GM19395 (cell line): ENCODE measurements at regions not wholly inside any gene's neighbourhood (a gene's known extent, or its start where the extent isn't known, plus 50 kb on each side); places are given as distances from the start of the nearest gene placed in this dataset.

Experiments
- ATAC-seq: cut with Tn5 transposase; IDR thresholded peaks from one replicate; pipeline ENCODE4 v1.9.1; 2021; ENCODE audit warnings: mild to moderate bottlenecking, moderate library complexity; ENCODE audit not compliant: unreplicated experiment

DNA sequence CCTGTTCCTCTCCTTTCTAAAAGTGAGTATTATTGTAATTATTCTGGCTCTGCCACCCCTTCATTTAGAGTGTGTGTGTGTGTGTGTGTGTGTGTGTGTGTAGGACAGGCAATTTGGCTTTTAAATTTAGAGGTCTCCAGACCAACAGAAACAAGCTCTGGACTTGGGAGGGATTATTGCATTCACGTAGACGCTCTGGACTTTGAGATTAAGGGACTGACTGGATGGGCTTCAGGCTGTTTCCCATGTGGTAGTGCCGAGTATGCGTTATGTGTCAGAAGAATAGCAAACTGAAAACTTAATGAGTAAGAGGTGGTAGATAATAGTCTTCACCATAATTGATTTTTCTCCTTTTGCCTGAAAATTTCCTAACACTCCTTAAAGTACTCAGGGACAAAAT is 281.9 kb downstream of the USP25 start:
- no peak for ATAC-seq

DNA sequence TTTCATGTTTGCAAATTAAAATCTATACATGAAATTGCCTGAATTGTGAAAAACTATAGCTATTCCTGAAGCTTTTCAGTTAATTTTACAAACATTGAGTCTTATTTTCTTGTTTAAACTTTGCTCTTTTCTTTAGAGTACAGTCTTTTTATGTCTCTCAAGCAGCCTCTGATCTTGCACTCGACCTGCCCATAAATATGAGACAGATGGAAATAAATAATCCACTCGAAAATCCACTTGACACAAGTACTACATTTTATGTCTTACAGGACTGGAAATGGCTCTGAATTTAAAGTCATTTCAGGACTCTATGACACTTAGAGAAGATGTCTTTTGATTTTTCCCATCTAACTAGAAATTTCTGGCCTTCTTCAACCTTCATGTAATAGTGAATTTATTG is 283.8 kb downstream of the USP25 start:
- no peak for ATAC-seq

DNA sequence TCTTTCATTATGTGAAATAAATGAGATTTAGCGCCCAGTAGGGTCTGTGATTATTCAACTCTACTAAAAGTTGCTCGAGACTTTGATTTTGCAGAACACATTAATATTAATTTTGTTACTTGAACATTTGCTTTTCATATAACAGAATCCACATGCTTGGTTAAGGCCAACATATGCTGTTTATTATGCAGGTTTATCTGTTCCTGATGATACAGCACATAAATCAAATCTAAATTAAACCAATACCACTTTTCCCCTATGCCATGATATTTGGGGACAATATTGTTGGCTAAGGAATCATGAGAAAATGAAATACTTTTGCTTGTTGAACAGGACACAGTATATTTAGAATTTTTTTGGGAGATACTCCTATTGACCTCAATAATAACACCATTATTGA is 291.1 kb downstream of the USP25 start:
- ATAC-seq, result no peak

DNA sequence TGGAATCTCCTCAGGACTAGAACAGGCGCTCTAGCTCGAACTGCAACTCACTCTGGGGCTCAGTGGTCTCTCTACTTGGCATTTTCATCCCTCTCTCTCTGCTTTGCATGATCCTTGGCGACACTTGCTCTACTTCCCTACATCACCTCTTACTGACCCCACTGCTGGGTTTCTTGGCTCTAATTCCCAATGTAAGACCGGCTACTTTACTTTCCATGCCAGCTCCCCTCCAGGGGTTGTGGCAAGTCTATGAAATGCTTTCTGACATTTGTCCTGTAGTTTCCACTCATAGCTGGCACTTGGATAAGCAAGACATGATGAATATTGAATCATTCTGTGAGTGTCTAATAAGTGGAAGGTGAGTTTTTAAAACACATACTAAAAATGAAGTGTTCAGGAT is 292.3 kb downstream of the USP25 start:
- no peak for ATAC-seq

DNA sequence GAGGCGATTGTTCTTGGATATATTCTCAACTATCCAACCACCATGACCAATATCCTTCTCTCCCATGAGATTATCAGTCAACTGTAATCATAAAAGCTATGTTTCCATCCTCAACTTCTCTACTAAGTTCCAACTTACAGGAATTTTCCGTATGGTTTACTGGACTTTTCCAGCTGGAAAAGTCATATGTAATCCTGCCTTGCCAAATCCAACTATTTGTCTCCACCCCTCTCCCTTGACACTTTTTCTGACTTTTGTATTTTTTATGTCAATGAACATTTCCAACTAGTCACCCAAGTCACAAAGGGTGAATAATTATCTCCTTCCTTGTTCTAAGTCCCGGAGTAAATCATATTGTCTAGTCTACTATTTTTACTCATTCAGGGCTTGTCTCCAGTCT is 293.1 kb downstream of the USP25 start:
- ATAC-seq, result no peak

DNA sequence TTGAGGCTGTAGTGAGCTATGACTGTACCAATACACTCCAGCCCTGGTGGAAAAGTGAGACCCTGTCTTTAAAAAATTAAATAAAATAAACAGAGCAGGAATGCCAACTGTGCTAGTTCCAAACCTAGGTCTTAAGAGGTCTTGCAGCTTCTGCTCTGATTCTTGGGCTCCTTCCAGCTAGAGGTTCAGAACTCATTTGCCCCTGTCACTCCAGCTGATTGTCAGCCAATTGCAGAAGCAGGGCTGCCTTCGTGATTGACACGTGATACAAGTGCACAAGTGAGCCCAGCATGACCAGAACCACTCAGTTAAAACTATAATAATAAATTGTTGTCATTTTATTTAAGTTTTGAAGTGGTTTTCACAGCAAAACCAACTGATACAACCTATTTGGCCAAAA is 298.4 kb downstream of the USP25 start:
- no peak for ATAC-seq

DNA sequence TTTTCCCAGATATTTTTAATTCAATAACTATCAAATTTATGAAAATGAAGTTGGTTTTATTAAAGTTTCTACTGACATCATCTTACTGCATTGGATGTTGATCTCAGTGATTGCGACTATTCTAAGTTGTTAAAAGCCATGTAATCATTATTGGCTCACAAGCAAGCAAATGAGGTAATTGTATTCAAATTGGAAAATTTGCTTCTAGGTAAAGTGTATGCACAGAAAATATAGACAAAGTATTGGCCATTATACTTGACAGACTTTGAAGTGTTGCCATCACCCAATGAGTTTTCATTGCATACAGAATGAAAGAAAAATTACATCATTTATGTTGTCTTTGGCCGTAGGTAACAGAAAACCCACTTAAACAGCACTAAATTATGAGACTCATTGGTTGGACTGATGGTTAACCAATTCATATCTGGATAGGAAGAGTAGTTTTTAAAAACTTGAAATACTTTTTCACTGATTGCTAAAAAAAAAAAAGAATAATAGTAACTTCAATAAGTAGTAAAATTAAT is 299.2 kb downstream of the USP25 start:
- no peak for ATAC-seq

DNA sequence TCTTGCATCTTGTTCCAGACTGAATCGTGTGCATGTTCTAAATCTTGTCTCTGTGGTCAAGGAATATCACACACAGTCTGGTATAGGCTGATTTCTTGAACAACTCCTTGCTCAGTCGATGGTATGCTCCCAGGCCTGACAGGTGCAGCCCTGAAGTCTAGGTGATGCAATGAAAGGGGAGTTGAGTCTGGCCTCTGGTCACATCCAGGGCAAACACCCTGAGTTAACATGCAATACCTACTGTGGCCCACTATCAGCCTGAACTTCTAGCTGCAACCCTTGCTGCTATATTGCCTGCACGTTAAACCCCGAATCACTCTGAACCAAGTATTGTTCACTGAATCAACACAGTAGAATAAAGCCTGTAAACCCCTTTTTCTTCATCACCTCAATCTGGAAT is 303.4 kb downstream of the USP25 start:
- ATAC-seq, result no peak

DNA sequence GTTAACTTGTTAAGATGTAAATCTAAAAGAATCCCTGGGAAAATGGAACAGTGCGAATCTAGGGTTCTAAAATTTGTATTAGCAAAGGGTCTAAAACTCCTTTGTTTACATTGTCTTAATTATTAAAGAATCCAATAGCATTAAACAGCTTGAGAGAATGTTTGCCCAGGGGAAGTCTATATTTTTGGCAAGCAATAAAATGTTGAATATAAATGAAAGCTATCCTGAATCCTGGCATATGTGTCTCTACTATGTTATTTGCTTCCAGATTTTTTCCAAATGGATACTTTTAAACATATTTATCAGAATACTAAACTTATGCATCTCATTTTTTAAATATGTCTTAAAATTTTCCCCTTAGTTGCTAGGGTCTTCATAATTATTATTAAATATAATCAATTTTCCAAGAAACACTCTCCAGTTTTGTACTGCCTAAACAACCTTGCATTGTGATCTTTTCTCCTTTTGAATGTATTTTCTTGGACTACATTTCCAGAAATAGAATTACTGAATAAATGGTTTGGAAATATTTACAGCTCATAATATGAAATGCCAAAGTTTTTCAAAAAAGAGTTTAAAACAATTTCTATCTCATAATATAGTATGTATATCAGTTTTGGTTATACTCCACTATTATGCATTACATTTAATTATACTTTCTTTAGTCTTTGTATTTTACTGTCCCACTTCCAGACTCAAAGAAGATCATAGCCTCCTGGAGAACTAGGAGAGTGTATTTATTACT is 304.8 kb downstream of the USP25 start:
- ATAC-seq, result no peak

DNA sequence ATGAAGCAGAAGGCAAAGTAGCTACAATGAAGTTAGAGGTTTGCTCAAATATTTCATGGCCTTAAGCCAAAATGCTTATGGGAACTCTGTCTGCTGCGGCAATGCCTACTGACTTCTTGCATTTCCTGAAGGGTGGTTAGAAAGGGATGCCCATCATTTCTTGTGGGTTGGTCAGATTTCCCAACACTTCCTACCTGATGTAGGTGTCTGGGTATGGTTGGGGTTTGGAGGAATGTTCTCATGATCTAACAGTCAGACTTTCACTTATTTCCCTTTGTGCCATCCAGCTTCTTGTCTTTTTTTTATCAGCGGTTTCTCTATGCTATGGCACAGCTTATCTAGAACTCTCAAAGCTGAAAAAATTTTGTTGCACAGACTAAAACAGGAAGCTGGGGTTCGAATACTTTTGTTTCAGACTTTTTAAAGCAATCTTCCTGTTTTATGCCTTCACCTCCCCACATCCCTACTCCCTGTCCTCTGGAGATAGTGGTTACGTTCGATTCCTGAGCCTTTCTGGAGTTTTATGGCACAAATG is 307.7 kb downstream of the USP25 start:
- ATAC-seq, result no peak

DNA sequence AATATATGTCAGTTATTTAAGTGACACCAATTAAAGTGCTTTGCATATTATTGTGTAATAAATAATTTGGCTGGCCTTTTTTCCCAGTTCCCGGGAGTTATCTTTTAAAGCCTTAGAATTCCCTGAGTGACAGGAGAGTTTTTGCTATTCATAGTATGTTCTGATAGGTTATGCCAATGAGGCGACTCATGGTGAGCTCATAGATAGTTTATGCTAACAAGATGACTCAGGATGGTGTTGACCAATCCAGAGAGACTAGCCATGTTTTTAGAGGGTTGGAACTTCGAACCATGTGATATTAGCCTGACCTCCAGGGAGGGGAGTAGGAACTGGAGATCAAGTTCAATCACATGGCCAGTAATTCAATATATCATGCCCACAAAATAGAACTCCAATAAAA is 310.8 kb downstream of the USP25 start:
- ATAC-seq, result no peak

DNA sequence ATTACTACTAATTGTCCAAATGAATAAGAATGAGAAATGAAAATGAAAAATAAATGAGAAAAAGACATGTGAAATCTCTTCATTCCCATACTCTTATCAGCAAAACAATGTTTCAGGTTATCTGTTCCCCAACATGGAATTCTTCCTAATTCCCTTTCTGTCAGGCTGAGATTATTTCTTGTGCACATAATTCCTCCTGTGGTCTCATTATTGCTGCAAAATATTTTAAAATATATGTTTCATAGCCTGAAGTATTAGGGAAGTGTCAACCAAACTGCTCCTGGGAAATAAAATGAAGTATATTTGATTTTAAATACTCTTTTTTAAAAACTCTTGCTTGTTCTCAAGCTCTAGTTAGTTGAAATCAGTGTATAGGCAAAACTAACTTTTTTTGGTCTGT is 314.9 kb downstream of the USP25 start:
- no peak for ATAC-seq

DNA sequence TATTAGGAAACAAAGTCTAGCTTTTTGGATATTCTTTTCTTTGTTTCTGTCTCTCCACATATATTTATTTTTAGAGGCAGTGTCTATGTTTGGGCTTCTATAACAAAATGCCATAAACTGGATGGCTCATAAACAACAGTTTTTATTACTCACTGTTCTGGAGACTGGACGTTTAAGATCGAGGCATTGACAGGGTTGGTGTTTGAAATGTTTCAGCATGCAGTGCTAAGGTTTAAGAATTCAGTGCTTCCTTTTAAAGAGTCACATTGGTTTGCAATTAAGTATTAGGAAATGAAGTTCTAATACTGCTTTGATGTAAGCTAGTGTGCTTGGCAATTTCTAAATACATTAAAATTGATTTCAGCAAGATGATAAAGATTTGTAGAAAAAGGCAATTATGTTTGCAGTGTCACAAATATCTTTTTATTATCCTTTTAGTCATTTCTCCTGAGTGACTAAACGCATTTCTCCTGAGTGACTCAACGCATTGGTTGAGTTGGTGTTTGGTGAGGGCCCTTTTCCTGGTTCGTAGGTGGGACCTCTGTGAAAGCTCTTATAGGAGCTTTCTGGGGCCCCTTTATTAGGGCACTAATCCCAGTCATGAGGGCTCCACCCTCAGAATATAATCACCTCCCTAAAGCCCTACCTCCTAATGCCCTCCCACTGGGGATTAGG is 317.0 kb downstream of the USP25 start:
- no peak for ATAC-seq

DNA sequence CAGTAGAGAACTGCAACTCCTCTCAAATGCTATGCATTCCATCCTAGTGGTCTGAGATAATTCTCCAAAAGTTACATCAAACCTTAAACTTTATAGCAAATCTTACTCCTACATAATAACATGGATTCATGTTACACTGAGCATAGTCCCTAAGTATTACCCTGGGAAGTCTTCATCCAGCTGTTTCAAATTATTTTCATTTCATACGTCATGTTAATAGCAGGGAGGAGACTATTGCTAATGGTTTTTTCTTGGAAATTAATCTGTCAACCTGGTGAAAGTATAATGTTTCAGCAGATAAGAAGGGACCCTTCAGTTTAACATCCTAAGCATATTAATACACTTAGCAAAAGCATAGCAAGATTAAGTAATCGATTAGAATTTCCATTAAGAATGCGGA is 318.1 kb downstream of the USP25 start:
- ATAC-seq, result no peak

DNA sequence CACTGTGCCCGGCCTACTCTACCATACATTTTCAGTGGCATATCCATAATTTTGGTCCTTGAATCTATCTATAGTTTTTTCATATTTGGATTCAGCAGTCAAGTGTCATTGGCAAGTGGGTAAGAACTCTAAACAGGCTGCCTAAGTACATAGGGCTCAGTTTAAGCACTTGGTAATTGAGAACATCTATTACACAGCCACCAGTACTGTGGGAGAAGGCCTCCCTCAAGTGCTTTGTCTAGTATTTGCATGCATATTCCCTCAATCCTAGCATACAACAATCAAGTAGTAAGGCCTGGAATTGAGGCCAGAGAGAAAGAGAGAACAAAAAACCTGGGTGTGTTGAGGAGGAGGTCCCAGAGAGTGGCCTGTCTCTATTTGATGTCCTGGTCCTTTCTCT is 325.2 kb downstream of the USP25 start:
- no peak for ATAC-seq

DNA sequence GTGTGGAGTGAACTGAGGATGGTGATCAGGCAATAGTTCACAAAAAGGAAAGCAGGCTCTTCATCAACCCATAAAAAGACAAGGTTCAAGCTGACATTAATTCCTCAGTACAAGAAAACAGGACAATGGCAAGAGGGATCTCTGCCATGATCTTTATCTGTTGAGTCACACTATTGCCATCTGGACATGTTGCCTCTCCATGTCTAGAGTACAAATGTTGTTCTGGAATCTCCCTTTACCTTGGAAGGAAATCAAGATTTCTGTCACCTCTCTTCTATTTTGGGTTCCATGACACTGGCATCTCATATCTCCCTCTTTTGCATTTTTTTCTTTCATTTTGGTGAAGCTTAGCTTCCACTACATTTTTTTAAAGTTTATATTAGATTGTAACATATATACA is 329.1 kb downstream of the USP25 start:
- no peak for ATAC-seq

DNA sequence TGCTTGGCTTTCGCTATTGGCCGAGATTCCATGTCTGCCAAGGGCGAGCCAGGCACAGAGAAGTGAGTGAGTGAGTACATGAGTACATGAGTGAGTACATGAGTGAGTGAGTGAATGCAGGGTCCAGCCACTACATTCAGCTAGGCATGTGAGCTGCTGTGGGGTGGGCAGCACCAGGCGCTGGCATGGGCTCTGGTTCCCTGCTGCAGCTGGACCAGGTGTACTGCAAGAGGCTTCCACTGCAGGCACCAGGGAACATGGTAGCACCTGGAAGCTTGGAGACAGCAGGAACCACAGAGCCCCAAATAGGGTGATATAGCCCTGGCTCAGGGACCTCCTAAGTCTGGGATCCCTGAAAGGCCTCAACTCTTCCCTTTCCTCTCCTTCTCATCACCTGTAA is 330.2 kb downstream of the USP25 start:
- ATAC-seq, result no peak

DNA sequence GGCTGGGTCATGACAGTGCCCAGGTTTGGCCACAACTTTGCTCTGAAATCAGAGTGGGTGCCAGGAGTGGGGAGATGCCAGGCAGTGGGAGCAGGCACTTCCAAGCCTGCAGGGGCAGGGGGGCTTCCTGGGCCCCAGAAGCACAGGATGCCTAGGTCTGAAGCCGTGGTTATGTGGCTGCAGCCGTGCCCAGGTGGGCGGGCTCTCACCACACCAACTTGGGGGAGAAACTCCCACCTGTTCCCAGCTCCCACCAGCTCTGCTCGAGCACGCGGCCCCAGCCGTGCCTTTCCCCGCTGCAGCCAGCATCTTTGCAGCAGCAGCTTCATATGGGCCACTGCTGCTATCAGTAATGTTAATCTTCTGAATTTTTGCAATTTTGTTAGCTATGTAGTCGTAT is 331.4 kb downstream of the USP25 start:
- no peak for ATAC-seq

DNA sequence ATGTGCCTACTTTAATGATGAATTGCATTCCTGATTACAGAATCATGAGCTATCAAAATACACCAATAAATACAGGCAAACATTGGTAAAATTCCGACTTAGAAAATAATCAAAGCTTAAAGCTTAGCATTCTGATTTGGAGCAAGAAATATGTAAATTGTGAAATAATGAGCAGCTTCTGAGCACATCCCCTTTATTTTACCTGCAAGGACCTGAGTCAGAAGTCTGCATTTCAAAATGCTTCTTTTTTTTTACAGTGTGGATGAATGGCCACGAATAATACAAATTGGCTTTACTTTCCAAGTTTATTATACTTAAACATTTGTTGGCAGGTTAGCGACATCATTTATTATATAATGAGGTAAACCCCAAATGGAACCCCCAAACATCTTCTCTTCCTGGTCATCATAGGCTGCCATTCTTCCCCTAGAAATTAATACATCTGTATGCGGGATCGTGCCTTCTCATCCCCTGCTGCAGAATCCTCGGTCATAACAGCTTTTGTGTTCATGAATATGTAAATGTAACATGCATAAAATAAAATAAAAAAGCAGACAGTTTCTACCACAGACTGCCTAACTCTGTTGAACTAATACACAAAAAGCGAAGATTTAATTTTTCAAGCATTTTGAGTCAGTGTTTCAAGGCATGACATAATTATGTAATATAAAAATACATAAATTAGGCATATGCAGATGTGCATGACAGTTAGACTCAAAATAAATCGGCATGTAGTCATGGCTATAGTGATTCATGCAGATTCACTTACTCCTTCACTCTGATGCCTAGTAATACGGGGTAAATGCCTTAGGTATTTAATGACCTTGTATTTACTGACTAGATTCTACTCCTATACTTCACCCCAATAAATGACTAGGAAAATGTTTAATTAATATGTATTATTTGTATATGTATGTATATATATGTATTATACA is 339.7 kb downstream of the USP25 start:
- no peak for ATAC-seq

DNA sequence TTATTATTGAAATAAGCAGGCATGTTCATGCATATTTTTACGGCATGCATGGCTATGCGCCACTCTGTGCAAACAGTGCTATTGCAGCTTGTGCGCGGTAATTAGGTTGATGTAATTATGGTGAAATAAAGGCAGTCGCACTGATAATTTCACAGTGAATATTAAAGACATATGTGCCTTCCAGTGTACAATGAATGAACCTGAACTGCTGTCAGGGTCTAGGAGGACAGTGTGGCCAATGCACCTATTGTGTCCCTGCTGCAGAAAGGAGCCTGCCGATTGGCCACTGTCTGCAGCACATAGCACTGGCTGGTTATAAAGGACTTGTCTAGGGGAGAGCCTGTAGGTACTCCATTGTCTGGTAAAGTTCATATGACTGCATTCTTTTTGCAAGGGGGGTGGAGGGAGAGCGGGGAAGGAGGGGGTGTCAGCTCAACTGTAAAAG is 340.4 kb downstream of the USP25 start:
- no peak for ATAC-seq

DNA sequence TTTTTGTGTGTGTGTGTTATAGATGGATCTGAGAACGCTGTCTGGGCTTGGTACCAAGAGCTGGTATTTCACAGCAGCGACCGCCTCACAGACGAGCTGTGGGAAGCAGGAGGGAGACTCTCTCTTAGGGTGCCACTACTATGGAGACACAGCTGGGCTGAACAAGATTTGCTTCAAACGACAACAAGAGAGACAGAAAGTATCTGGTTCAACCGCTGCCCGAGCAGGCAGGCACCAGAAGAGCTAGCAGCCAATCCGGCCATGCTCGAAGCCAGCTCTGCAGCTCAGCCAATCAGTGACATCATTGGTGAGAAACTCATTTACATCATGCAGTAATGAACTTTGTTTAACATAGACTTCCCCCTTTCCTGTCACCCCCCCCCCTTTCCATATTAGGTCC is 341.3 kb downstream of the USP25 start:
- no peak for ATAC-seq
